Uterus (tissue), 3 donors: ENCODE measurements at regions not wholly inside any gene's neighbourhood (a gene's known extent, or its start where the extent isn't known, plus 50 kb on each side); places are given as distances from the start of the nearest gene placed in this dataset.

Source experiments
- DNase-seq, 2 donors: peaks; one replicate each; pipeline ENCODE4 v3.0.0-alpha.2; 2019 to 2020
- H3K27ac ChIP-seq, 2 donors: fragments of 200-600 bp; sonication (generic); 1 replicate in 1 of 2; 2 replicates in 1 of 2; pipeline ENCODE4 v1.5.1; 2016 to 2018
- H3K27me3 ChIP-seq, 2 donors: fragments of 200-600 bp; sonication (generic); one replicate each; pipeline ENCODE4 v1.5.1; 2018 to 2019; ENCODE audit warnings: control low read depth in 1 of 2
- H3K36me3 ChIP-seq, 2 donors: fragments of 200-600 bp; sonication (generic); one replicate each; pipeline ENCODE4 v1.5.1; 2019; ENCODE audit warnings: control low read depth in 1 of 2
- H3K4me1 ChIP-seq, 2 donors: fragments of 200-600 bp; sonication (generic); one replicate each; pipeline ENCODE4 v1.5.1; 2018 to 2019; ENCODE audit warnings: control low read depth in 1 of 2
- H3K4me3 ChIP-seq, 2 donors: fragments of 200-600 bp; sonication (generic); 1 replicate in 1 of 2; 2 replicates in 1 of 2; pipeline ENCODE4 v1.5.1; 2018 to 2019; ENCODE audit warnings: mild to moderate bottlenecking in 1 of 2
- H3K9me3 ChIP-seq, 2 donors: fragments of 200-600 bp; sonication (generic); one replicate each; pipeline ENCODE4 v1.5.1; 2019; ENCODE audit warnings: control low read depth in 1 of 2
- CTCF ChIP-seq, 4 experiments: fragments of 200-600 bp in 2 of 4; fragments of 450-650 bp in 2 of 4; sonication (generic) in 2 of 4; IDR thresholded peaks; one replicate each; pipeline ENCODE4 v1.5.1; 2016 to 2019; ENCODE audit warnings: antibody characterized with exemption in 4 of 4, mild to moderate bottlenecking in 2 of 4, moderate library complexity in 1 of 4
- POLR2A ChIP-seq, 2 donors: fragments of 450-650 bp; IDR thresholded peaks; one replicate each; pipeline ENCODE4 v1.6.1; 2016; ENCODE audit warnings: antibody characterized with exemption in 2 of 2, mild to moderate bottlenecking in 1 of 2, moderate library complexity in 1 of 2
- intact Hi-C: fragments of 100-400 bp; cut with DNase I; formaldehyde crosslinking; loops from one replicate; pipeline ENCODE4 v1.15.1; 2023; ENCODE audit warnings: low total_unique reads
- donor health status: DM: yes; HTN: yes; CAD: no.

GRCh38 chr2:118763797-118764196, 83.7 kb downstream of the EN1 start:
- H3K4me3 ChIP-seq = no peak overlapping the region
- H3K27me3 ChIP-seq = no peaks in the 10 kb centered on the region
- TF ChIP-seq CTCF (IDR thresholded peaks at IDR 0.05) = no peak
- TF ChIP-seq POLR2A (IDR thresholded peaks at IDR 0.05) = no peak
- no peak for DNase-seq
- no peak overlapping the region for H3K27ac ChIP-seq
- intact Hi-C loops = no loop called here
- H3K4me1 ChIP-seq = no peaks in the 10 kb centered on the region
- H3K9me3 ChIP-seq = no peaks in the 10 kb centered on the region
- no peaks in the 10 kb centered on the region for H3K36me3 ChIP-seq

GRCh38 chr2:118762290-118762689, 85.2 kb downstream of the EN1 start:
- Histone ChIP-seq H3K27me3 (no peaks in the 10 kb centered on the region), H3K36me3 (no peaks in the 10 kb centered on the region), H3K4me3 (no peak overlapping the region), H3K27ac (no peak overlapping the region), H3K4me1 (no peaks in the 10 kb centered on the region), H3K9me3 (no peaks in the 10 kb centered on the region)
- TF ChIP-seq POLR2A (IDR thresholded peaks at IDR 0.05) (no peak), CTCF (IDR thresholded peaks at IDR 0.05) (no peak)
- no peak for DNase-seq
- intact Hi-C loops = no loop called here

- DNase-seq = no peak
- Histone ChIP-seq H3K4me1 (no peaks in the 10 kb centered on the region), H3K36me3 (no peaks in the 10 kb centered on the region), H3K27me3 (no peaks in the 10 kb centered on the region), H3K9me3 (no peaks in the 10 kb centered on the region), H3K27ac (no peak overlapping the region), H3K4me3 (no peak overlapping the region)
- intact Hi-C loops = no loop called here
- TF ChIP-seq CTCF (IDR thresholded peaks at IDR 0.05) (no peak), POLR2A (IDR thresholded peaks at IDR 0.05) (no peak)
Measured at GRCh38 chr2:118761771-118762170, 85.7 kb downstream of the EN1 start.

- Histone ChIP-seq H3K36me3 (no peaks in the 10 kb centered on the region), H3K9me3 (no peaks in the 10 kb centered on the region), H3K27ac (no peak overlapping the region), H3K4me1 (no peaks in the 10 kb centered on the region), H3K4me3 (no peak overlapping the region), H3K27me3 (no peaks in the 10 kb centered on the region)
- intact Hi-C loops = no loop called here
- DNase-seq = no peak
- TF ChIP-seq POLR2A (IDR thresholded peaks at IDR 0.05) (no peak), CTCF (IDR thresholded peaks at IDR 0.05) (no peak)
Measured at GRCh38 chr2:118755901-118756300, 91.5 kb downstream of the EN1 start.

GRCh38 chr2:118755384-118755783, 92.1 kb downstream of the EN1 start:
- H3K27ac ChIP-seq = no peak overlapping the region
- no peaks in the 10 kb centered on the region for H3K27me3 ChIP-seq
- H3K4me3 ChIP-seq = no peak overlapping the region
- no peak for DNase-seq
- no peaks in the 10 kb centered on the region for H3K9me3 ChIP-seq
- TF ChIP-seq CTCF (IDR thresholded peaks at IDR 0.05) (no peak), POLR2A (IDR thresholded peaks at IDR 0.05) (no peak)
- no peaks in the 10 kb centered on the region for H3K36me3 ChIP-seq
- H3K4me1 ChIP-seq = no peaks in the 10 kb centered on the region
- intact Hi-C loops = no loop called here
